HPDE6-E6E7 (cell line): ENCODE measurements at regions not wholly inside any gene's neighbourhood (a gene's known extent, or its start where the extent isn't known, plus 50 kb on each side); places are given as distances from the start of the nearest gene placed in this dataset.

Experiments used
- DNase-seq: peaks from one replicate; pipeline ENCODE4 v3.0.0; 2011; ENCODE audit warnings: missing footprints; ENCODE audit errors: extremely low spot score

GRCh38 chr10:90975096-90975495 is 54.2 kb upstream of the ANKRD1 start:
- no peak for DNase-seq

- no peak for DNase-seq
Measured at GRCh38 chr10:90977162-90977854, 56.4 kb upstream of the ANKRD1 start.

GRCh38 chr10:90977855-90978486 is 57.1 kb upstream of the ANKRD1 start:
- DNase-seq: no peak

- DNase-seq: no peak
Measured at GRCh38 chr10:90982406-90983008, 61.6 kb upstream of the ANKRD1 start.

GRCh38 chr10:90983914-90984549 is 63.1 kb upstream of the ANKRD1 start:
- no peak for DNase-seq

GRCh38 chr10:90984898-90985297 is 64.0 kb upstream of the ANKRD1 start:
- no peak for DNase-seq

GRCh38 chr10:90985321-90985933 is 64.5 kb upstream of the ANKRD1 start:
- DNase-seq: no peak

GRCh38 chr10:90986136-90986760 is 65.4 kb upstream of the ANKRD1 start:
- DNase-seq: no peak

- no peak for DNase-seq
Measured at GRCh38 chr10:90986870-90987269, 66.0 kb upstream of the ANKRD1 start.

- no peak for DNase-seq
Measured at GRCh38 chr10:90987383-90987782, 66.5 kb upstream of the ANKRD1 start.

- no peak for DNase-seq
Measured at GRCh38 chr10:90988024-90988423, 67.1 kb upstream of the ANKRD1 start.

- DNase-seq: no peak
Measured at GRCh38 chr10:90988802-90989201, 67.9 kb upstream of the ANKRD1 start.

- DNase-seq: no peak
Measured at GRCh38 chr10:90989378-90989777, 68.5 kb upstream of the ANKRD1 start.

- DNase-seq: no peak
Measured at GRCh38 chr10:90992462-90992861, 71.6 kb upstream of the ANKRD1 start.

GRCh38 chr10:90993340-90993739 is 72.5 kb upstream of the ANKRD1 start:
- no peak for DNase-seq

- DNase-seq: no peak
Measured at GRCh38 chr10:90997670-90998069, 76.8 kb upstream of the ANKRD1 start.

- DNase-seq: no peak
Measured at GRCh38 chr10:90998733-90999511, 78.0 kb upstream of the ANKRD1 start.

GRCh38 chr10:90999512-91000172 is 78.8 kb upstream of the ANKRD1 start:
- DNase-seq: no peak

GRCh38 chr10:91000470-91000869 is 79.6 kb upstream of the ANKRD1 start:
- DNase-seq: no peak

- DNase-seq: no peak
Measured at GRCh38 chr10:91000985-91001384, 80.1 kb upstream of the ANKRD1 start.

GRCh38 chr10:91002656-91003055 is 81.8 kb upstream of the ANKRD1 start:
- DNase-seq: no peak
